Transverse colon (tissue), 4 donors: ENCODE measurements at regions not wholly inside any gene's neighbourhood (a gene's known extent, or its start where the extent isn't known, plus 50 kb on each side); places are given as distances from the start of the nearest gene placed in this dataset.

ENCODE experiments used
- DNase-seq: peaks from one replicate; pipeline ENCODE4 v3.0.0-alpha.2; 2019
- H3K27ac ChIP-seq, 4 donors: fragments of 200-600 bp; sonication (generic); 2 replicates each; pipeline ENCODE4 v1.5.1; 2016 to 2018; ENCODE audit warnings: inconsistent platforms in 4 of 4
- H3K27me3 ChIP-seq: fragments of 200-600 bp; sonication (generic); 2 replicates; pipeline ENCODE4 v1.5.1; 2017; ENCODE audit warnings: inconsistent platforms
- H3K36me3 ChIP-seq, 4 donors: fragments of 200-600 bp; sonication (generic); 2 replicates each; pipeline ENCODE4 v1.5.1; 2017 to 2019; ENCODE audit warnings: inconsistent platforms in 4 of 4
- H3K4me1 ChIP-seq, 4 donors: fragments of 200-600 bp; sonication (generic); 2 replicates each; pipeline ENCODE4 v1.5.1; 2017 to 2020; ENCODE audit warnings: inconsistent platforms in 4 of 4
- H3K4me3 ChIP-seq, 4 donors: fragments of 200-600 bp; sonication (generic); 1 replicate in 1 of 4; 2 replicates in 3 of 4; pipeline versions ENCODE4 v1.5.1 to v1.6.1; 2017 to 2019; ENCODE audit warnings: inconsistent platforms in 4 of 4
- H3K9me3 ChIP-seq, 2 donors: fragments of 200-600 bp; sonication (generic); 2 replicates each; pipeline ENCODE4 v1.5.1; 2017 to 2019; ENCODE audit warnings: inconsistent platforms in 2 of 2
- EP300 ChIP-seq: sonication (generic); formaldehyde crosslinking; IDR thresholded peaks from one replicate; pipeline ENCODE4 v1.6.1; 2017; ENCODE audit warnings: antibody characterized with exemption, low read depth
- POLR2A ChIP-seq: fragments of 450-650 bp; IDR thresholded peaks from one replicate; pipeline ENCODE4 v1.6.1; 2016; ENCODE audit warnings: antibody characterized with exemption, mild to moderate bottlenecking, moderate library complexity
- POLR2AphosphoS5 ChIP-seq, 3 donors: sonication (generic); formaldehyde crosslinking; IDR thresholded peaks; one replicate each; pipeline ENCODE4 v1.6.1; 2016; ENCODE audit warnings: antibody characterized with exemption in 3 of 3
- WGBS, 2 donors: methylation state at CpG; one replicate each; pipeline ENCODE4 v1.1.5; 2018; ENCODE audit warnings: low coverage in 1 of 2; 5-methylcytosine and 5-hydroxymethylcytosine counted together
- in situ Hi-C, 4 donors: fragments of 200-750 bp; cut with MboI; loops; one replicate each; pipeline versions ENCODE4 v1.15.0 to v1.15.1; 2017; ENCODE audit warnings: low sequenced_read_pairs in 3 of 4, low pct_ligation_motif_present in 1 of 4, low pct_unique_long_range_greater_than_20kb in 1 of 4
- intact Hi-C: fragments of 100-400 bp; cut with DNase I; formaldehyde crosslinking; loops from one replicate; pipeline ENCODE4 v1.15.1; 2023; ENCODE audit warnings: low total_unique reads
- TF ChIP-seq, protein P1 (sequence below), 5 experiments: fragments of 200-600 bp in 3 of 5; fragments of 450-650 bp in 2 of 5; sonication (generic) in 3 of 5; IDR thresholded peaks; 1 replicate in 2 of 5; 2 replicates in 3 of 5; pipeline ENCODE4 v1.5.1; 2016 to 2017; ENCODE audit warnings: antibody characterized with exemption in 5 of 5, inconsistent platforms in 3 of 5, mild to moderate bottlenecking in 2 of 5, moderate library complexity in 1 of 5

- TF ChIP-seq, protein P1, sequence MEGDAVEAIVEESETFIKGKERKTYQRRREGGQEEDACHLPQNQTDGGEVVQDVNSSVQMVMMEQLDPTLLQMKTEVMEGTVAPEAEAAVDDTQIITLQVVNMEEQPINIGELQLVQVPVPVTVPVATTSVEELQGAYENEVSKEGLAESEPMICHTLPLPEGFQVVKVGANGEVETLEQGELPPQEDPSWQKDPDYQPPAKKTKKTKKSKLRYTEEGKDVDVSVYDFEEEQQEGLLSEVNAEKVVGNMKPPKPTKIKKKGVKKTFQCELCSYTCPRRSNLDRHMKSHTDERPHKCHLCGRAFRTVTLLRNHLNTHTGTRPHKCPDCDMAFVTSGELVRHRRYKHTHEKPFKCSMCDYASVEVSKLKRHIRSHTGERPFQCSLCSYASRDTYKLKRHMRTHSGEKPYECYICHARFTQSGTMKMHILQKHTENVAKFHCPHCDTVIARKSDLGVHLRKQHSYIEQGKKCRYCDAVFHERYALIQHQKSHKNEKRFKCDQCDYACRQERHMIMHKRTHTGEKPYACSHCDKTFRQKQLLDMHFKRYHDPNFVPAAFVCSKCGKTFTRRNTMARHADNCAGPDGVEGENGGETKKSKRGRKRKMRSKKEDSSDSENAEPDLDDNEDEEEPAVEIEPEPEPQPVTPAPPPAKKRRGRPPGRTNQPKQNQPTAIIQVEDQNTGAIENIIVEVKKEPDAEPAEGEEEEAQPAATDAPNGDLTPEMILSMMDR (IDR thresholded peaks at IDR 0.05) = no peak
- no peak for TF ChIP-seq EP300
- TF ChIP-seq POLR2AphosphoS5 (IDR thresholded peaks at IDR 0.05) = no peak
- no peak for TF ChIP-seq POLR2A
- intact Hi-C loops (no loop called here), in situ Hi-C loops (no loop called here)
Measured at GRCh38 chr9:87294126-87294525, 203.5 kb upstream of the DAPK1 start.

DNA sequence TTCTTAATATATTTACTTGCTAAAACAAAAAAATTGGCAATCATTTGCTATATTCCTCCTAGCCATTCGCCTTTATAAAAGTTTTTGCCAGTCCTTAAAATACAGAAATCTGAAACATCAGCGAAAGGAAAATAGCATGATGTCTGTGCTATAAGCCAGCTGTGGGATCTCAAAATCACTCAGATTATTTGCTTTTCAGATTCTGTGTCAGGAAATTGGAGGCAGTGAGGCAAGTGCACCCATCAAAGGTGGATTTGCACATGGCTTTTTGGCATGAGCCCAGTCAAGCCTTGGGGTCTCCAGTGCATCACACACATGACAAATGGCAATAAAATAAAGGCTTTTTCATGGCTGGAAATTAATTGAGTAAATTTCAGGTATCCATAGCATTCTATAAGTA is 196.8 kb upstream of the DAPK1 start:
- no peak overlapping the region for H3K27ac ChIP-seq
- TF ChIP-seq EP300 = no peak
- no peak for TF ChIP-seq POLR2A
- TF ChIP-seq POLR2AphosphoS5 (IDR thresholded peaks at IDR 0.05) = no peak
- TF ChIP-seq, protein P1 (IDR thresholded peaks at IDR 0.05) = no peak
- H3K4me3 ChIP-seq = no peak overlapping the region
- no peaks in the 10 kb centered on the region for H3K9me3 ChIP-seq
- in situ Hi-C loops (loop anchor here in 2 of 4 donors (25.0 kb wide), 2 partner anchors 339 to 864 kb away; no protein-coding TSS in a partner anchor), intact Hi-C loops (no loop called here)
- no peaks in the 10 kb centered on the region for H3K4me1 ChIP-seq
- DNase-seq = no peak
- no peaks in the 10 kb centered on the region for H3K27me3 ChIP-seq
- WGBS, 2 donors = 83 to 84% methylated on average over 2 of the region's 2 CpGs
- H3K36me3 ChIP-seq = no peaks in the 10 kb centered on the region

More at GRCh38 chr9:87294126-87294525, 203.5 kb upstream of the DAPK1 start:
- no peaks in the 10 kb centered on the region for H3K4me1 ChIP-seq
- H3K4me3 ChIP-seq = no peak overlapping the region
- H3K27me3 ChIP-seq = no peaks in the 10 kb centered on the region
- 84 to 86% methylated on average over 2 of the region's 2 CpGs for WGBS, 2 donors
- no peaks in the 10 kb centered on the region for H3K36me3 ChIP-seq
- no peak for DNase-seq
- no peak overlapping the region for H3K27ac ChIP-seq
- no peaks in the 10 kb centered on the region for H3K9me3 ChIP-seq

DNA sequence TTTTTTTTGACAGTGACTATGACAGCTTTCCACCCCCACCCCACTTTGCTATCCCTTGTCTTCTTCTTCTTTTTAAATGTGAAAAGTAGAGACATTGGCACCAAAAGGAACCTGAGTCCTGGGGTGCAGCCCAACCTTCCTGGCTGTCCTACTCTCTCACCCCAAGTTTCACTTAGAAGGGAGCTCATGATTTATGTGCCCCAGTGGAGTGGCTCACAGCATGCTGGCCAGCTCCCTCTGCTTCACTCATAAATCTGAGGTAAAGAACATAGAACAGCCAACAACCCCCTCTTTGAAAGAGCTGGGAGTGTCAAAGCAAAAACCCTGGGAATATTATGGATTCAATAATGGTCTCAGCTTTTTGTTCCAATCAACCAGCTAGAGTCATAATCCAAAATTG is 196.3 kb upstream of the DAPK1 start:
- no peaks in the 10 kb centered on the region for H3K36me3 ChIP-seq
- no peaks in the 10 kb centered on the region for H3K27me3 ChIP-seq
- H3K4me1 ChIP-seq = no peaks in the 10 kb centered on the region
- in situ Hi-C loops (loop anchor here in 2 of 4 donors (25.0 kb wide), 2 partner anchors 339 to 864 kb away; no protein-coding TSS in a partner anchor), intact Hi-C loops (no loop called here)
- no peak for DNase-seq
- H3K4me3 ChIP-seq = no peak overlapping the region
- no peak for TF ChIP-seq EP300
- TF ChIP-seq POLR2A = no peak
- no peak for TF ChIP-seq POLR2AphosphoS5 (IDR thresholded peaks at IDR 0.05)
- no peak overlapping the region for H3K27ac ChIP-seq
- H3K9me3 ChIP-seq = no peaks in the 10 kb centered on the region

DNA sequence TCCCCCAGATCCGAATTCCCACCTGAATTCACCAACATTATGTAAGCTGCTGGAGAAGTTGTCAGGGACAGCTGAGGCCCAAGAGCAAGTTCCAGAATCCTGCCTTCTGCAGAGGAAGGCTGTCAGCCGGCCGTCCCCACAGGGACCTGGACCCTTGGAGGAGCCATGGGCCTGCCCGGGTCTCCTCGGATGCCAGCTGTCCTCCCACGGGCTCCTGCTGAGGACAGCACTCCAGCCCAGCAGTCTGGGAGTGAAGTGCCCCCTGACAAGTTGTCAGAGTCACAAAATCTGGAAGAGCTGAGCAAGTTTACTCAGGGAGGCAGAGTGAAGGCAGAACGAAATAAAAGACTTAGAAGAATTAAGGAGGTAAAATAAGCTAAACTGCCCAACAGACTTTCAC is 192.5 kb upstream of the DAPK1 start:
- in situ Hi-C loops = loop anchor here in 2 of 4 donors (25.0 kb wide), 2 partner anchors 343 to 868 kb away; no protein-coding TSS in a partner anchor
- 58 to 66% methylated on average over 2 to 7 of the region's 7 CpGs for WGBS, 2 donors

More for the DNA sequence above, 192.5 kb upstream of the DAPK1 start:
- no peaks in the 10 kb centered on the region for H3K4me1 ChIP-seq
- intact Hi-C loops = no loop called here
- DNase-seq = no peak
- H3K9me3 ChIP-seq = no peaks in the 10 kb centered on the region
- no peaks in the 10 kb centered on the region for H3K36me3 ChIP-seq
- no peak for TF ChIP-seq EP300
- TF ChIP-seq, protein P1 (IDR thresholded peaks at IDR 0.05) = no peak
- TF ChIP-seq POLR2A = no peak
- TF ChIP-seq POLR2AphosphoS5 (IDR thresholded peaks at IDR 0.05) = no peak
- no peak overlapping the region for H3K4me3 ChIP-seq
- no peak overlapping the region for H3K27ac ChIP-seq
- no peaks in the 10 kb centered on the region for H3K27me3 ChIP-seq
